Endothelial cell of umbilical vein (primary cell): ENCODE measurements at regions not wholly inside any gene's neighbourhood (a gene's known extent, or its start where the extent isn't known, plus 50 kb on each side); places are given as distances from the start of the nearest gene placed in this dataset.

Source experiments
- BruUV-seq: library from RNA; stranded (reverse); fragments of 400-500 nt; replicated peaks from 2 replicates; lab custom pipeline; 2021; lab: Mats Ljungman, UMichigan
- CTCF ChIA-PET: fragments of 300-600, 350-600 bp; sonication (Branson Sonifier 250); formaldehyde crosslinking; loops from one replicate; lab custom pipeline; 2021; ENCODE audit warnings: antibody characterized with exemption, inconsistent platforms; lab: Charles Lee
- POLR2A ChIA-PET: fragments of 300-600, 350-600 bp; sonication (Branson Sonifier 250); formaldehyde crosslinking; loops from one replicate; lab custom pipeline; 2021; ENCODE audit warnings: antibody characterized with exemption, inconsistent platforms; lab: Charles Lee
- DNase-seq: peaks from one replicate; pipeline ENCODE4 v3.0.0-alpha.2; 2011; ENCODE audit warnings: low read depth, low spot score
- FAIRE-seq: peaks from 2 replicates; lab custom pipeline; 2011; peaks lifted over from hg19 to GRCh38; lab: Jason Lieb, UNC
- H2AFZ ChIP-seq: 2 replicates; pipeline ENCODE4 v1.6.0; 2012; ENCODE audit warnings: low read depth, low read length, control low read depth, inconsistent platforms
- H3K27ac ChIP-seq: 2 replicates; pipeline ENCODE4 v1.5.1; 2011; ENCODE audit warnings: low read depth, mild to moderate bottlenecking, control low read depth, low read length, moderate library complexity; ENCODE audit not compliant: insufficient read depth
- H3K27me3 ChIP-seq, 2 experiments: 2 replicates each; pipeline versions ENCODE4 v1.6.0 to v1.6.1; 2011; ENCODE audit warnings: low read length in 2 of 2, mixed read lengths in 1 of 2; ENCODE audit not compliant: control insufficient read depth in 2 of 2, insufficient read depth in 2 of 2
- H3K36me3 ChIP-seq, 2 experiments: 2 replicates in 1 of 2; 3 replicates in 1 of 2; pipeline ENCODE4 v1.5.1; 2011; ENCODE audit warnings: low read length in 2 of 2, mild to moderate bottlenecking in 1 of 2, moderate library complexity in 1 of 2; ENCODE audit not compliant: control insufficient read depth in 2 of 2, insufficient read depth in 2 of 2; ENCODE audit errors: extremely low read depth in 1 of 2
- H3K4me1 ChIP-seq: 3 replicates; pipeline ENCODE4 v1.5.1; 2011; ENCODE audit warnings: mild to moderate bottlenecking, low read length; ENCODE audit not compliant: control insufficient read depth, insufficient read depth; ENCODE audit errors: extremely low read depth
- H3K4me2 ChIP-seq: 2 replicates; pipeline ENCODE4 v1.6.1; 2011; ENCODE audit warnings: low read length, control low read depth, mixed read lengths; ENCODE audit not compliant: insufficient read depth
- H3K4me3 ChIP-seq, 3 experiments: fragments of 200-600 bp in 1 of 3; sonication (generic), shearing (Covaris generic) in 1 of 3; replicated peaks in 1 of 3; 2 replicates each; pipeline ENCODE4 v1.5.1; 2011 to 2016; ENCODE audit warnings: control low read depth in 3 of 3, low read length in 3 of 3, mild to moderate bottlenecking in 2 of 3, inconsistent platforms in 1 of 3, low read depth in 1 of 3, moderate library complexity in 1 of 3; ENCODE audit not compliant: insufficient read depth in 1 of 3
- H3K79me2 ChIP-seq: 2 replicates; pipeline ENCODE4 v1.6.0; 2012; ENCODE audit warnings: low read length, inconsistent platforms; ENCODE audit not compliant: control insufficient read depth, insufficient read depth
- H3K9ac ChIP-seq: replicated peaks from 2 replicates; pipeline ENCODE3; 2011; ENCODE audit warnings: low read length, control low read depth; ENCODE audit not compliant: insufficient read depth; ENCODE audit errors: extremely low read depth
- H3K9me1 ChIP-seq: replicated peaks from 3 replicates; pipeline ENCODE4 v1.6.0; 2011; ENCODE audit warnings: mild to moderate bottlenecking, low read length; ENCODE audit not compliant: control insufficient read depth, insufficient read depth; ENCODE audit errors: extremely low read depth
- H3K9me3 ChIP-seq: replicated peaks from 2 replicates; pipeline ENCODE4 v1.5.1; 2012; ENCODE audit warnings: low read length, inconsistent platforms; ENCODE audit not compliant: control insufficient read depth, insufficient read depth
- H4K20me1 ChIP-seq: replicated peaks from 2 replicates; pipeline ENCODE3; 2011; ENCODE audit warnings: mild to moderate bottlenecking, low read length; ENCODE audit not compliant: control insufficient read depth, insufficient read depth; ENCODE audit errors: extremely low read depth
- CTCF ChIP-seq, 2 donors: IDR thresholded peaks; 1 replicate in 1 of 2; 2 replicates in 1 of 2; pipeline ENCODE4 v1.5.1; 2011; ENCODE audit warnings: low read length in 2 of 2, mild to moderate bottlenecking in 2 of 2, moderate library complexity in 2 of 2, control low read depth in 1 of 2, inconsistent platforms in 1 of 2, low read depth in 1 of 2; ENCODE audit not compliant: insufficient read depth in 1 of 2; ENCODE audit errors: extremely low read depth in 1 of 2
- EZH2 ChIP-seq: IDR thresholded peaks from 2 replicates; pipeline ENCODE4 v1.6.1; 2012; ENCODE audit warnings: borderline replicate concordance, low read depth, mild to moderate bottlenecking, moderate library complexity, low read length, inconsistent platforms; ENCODE audit not compliant: severe bottlenecking
- FOS ChIP-seq: IDR thresholded peaks from 2 replicates; pipeline ENCODE4 v1.6.1; 2011; ENCODE audit warnings: mild to moderate bottlenecking, low read length, moderate library complexity, borderline replicate concordance; ENCODE audit not compliant: insufficient read depth
- GATA2 ChIP-seq: IDR thresholded peaks from 2 replicates; pipeline ENCODE4 v1.7.0; 2011; ENCODE audit warnings: low read depth, mild to moderate bottlenecking, moderate library complexity, mixed read lengths, low read length; ENCODE audit not compliant: insufficient read length, insufficient read depth
- JUN ChIP-seq: IDR thresholded peaks from 2 replicates; pipeline ENCODE4 v1.6.1; 2011; ENCODE audit warnings: borderline replicate concordance, low read depth; ENCODE audit not compliant: insufficient read length, insufficient read depth
- MAX ChIP-seq: IDR thresholded peaks from 2 replicates; pipeline ENCODE4 v1.6.1; 2011; ENCODE audit not compliant: insufficient read depth, insufficient read length
- MYC ChIP-seq: IDR thresholded peaks from one replicate; pipeline ENCODE4 v1.6.1; 2011; ENCODE audit warnings: mild to moderate bottlenecking, low read depth, low read length
- POLR2A ChIP-seq: IDR thresholded peaks from 2 replicates; pipeline ENCODE4 v1.6.1; 2012; ENCODE audit warnings: low read depth, mild to moderate bottlenecking, control low read depth, low read length
- POLR2AphosphoS5 ChIP-seq: IDR thresholded peaks from 2 replicates; pipeline ENCODE4 v1.6.1; 2012; ENCODE audit warnings: low read depth, mild to moderate bottlenecking, control low read depth, low read length, moderate library complexity; ENCODE audit not compliant: insufficient read depth
- dilution Hi-C: fragments of 300-500 bp; cut with MboI; formaldehyde crosslinking; loops from one replicate; pipeline ENCODE4 v1.15.0; 2019; ENCODE audit warnings: low sequenced_read_pairs; ENCODE audit not compliant: extremely low pct_ligation_motif_present
- intact Hi-C: fragments of 100-400 bp; cut with micrococcal nuclease; formaldehyde crosslinking; loops from one replicate; pipeline ENCODE4 v1.10.0; 2022

- no peak overlapping the region for H2AFZ ChIP-seq
- POLR2A ChIA-PET = no interaction called here
- no peaks in the 10 kb centered on the region for H3K9me3 ChIP-seq
- intact Hi-C loops (no loop called here), dilution Hi-C loops (no loop called here)
- H4K20me1 ChIP-seq = no peaks in the 10 kb centered on the region
- no peaks in the 10 kb centered on the region for H3K9me1 ChIP-seq
- peaks cover 0 to 2% of the 10 kb centered on the region in 2 experiments for H3K27me3 ChIP-seq
- FAIRE-seq (no peak), DNase-seq (no peak)
- H3K4me3 ChIP-seq = no peak overlapping the region
- H3K27ac ChIP-seq = no peak overlapping the region
- no peaks in the 10 kb centered on the region for H3K36me3 ChIP-seq
- H3K9ac ChIP-seq = no peak overlapping the region
- H3K4me2 ChIP-seq = no peak overlapping the region
- no TSS peak for BruUV-seq
- TF ChIP-seq MAX (no peak), POLR2AphosphoS5 (no peak), CTCF (IDR thresholded peaks at IDR 0.05; ENCODE audit: extremely low read depth in 1 of 2, insufficient read depth in 1 of 2, low read depth in 1 of 2, low read length in 2 of 2) (no peak), JUN (no peak), GATA2 (no peak), FOS (no peak), EZH2 (no peak), MYC (no peak), POLR2A (no peak)
- CTCF ChIA-PET = no interaction called here
- no peaks in the 10 kb centered on the region for H3K4me1 ChIP-seq
- no peaks in the 10 kb centered on the region for H3K79me2 ChIP-seq
Measured at GRCh38 chr11:23490557-23491235, 630.4 kb upstream of the CCDC179 start.
